ENCODE measurements at regions not wholly inside any gene's neighbourhood (a gene's known extent, or its start where the extent isn't known, plus 50 kb on each side); places are given as distances from the start of the nearest gene placed in this dataset.

DNA sequence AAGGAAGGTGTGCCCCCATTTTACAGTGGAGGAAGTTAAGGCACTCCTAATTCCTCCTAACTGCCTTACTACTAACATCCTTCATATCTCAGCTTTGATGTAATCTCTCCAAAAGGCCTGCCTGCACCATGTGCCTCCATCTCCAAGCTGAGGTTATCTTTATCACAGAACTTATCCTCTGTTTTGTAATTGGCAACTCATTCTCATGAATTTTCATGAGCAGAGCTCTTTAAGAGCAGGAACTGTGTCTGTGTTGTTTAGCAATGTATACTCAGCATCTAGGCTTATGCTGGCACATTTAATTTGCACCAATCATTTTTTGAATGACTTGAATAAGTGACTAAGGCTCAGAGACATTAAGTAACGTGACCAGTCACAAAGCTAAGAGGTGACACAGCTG, 147.9 kb upstream of the VLDLR start:
- TF ChIP-seq CTCF (conservative IDR thresholded peaks at IDR 0.05; ENCODE audit: low read length) = no peak
- TF ChIP-seq EZH2phosphoT487 (IDR thresholded peaks at IDR 0.05; ENCODE audit: borderline replicate concordance) = no peak

Measured in Loucy (cell line).